Neural progenitor cell (in vitro differentiated cells): ENCODE measurements at regions not wholly inside any gene's neighbourhood (a gene's known extent, or its start where the extent isn't known, plus 50 kb on each side); places are given as distances from the start of the nearest gene placed in this dataset.

Experiments used
- CTCF ChIP-seq: fragments of 200-600 bp; sonication (generic); IDR thresholded peaks from 2 replicates; pipeline ENCODE4 v1.5.1; 2017; ENCODE audit warnings: antibody characterized with exemption, mild to moderate bottlenecking
- EZH2 ChIP-seq: fragments of 200-600 bp; sonication (generic); IDR thresholded peaks from 2 replicates; pipeline ENCODE4 v1.6.1; 2017; ENCODE audit warnings: antibody characterized with exemption, mild to moderate bottlenecking, moderate library complexity

- TF ChIP-seq EZH2, result no peak
- TF ChIP-seq CTCF, result no peak
These were observed 205.4 kb upstream of the CXorf51B start for GRCh38 chrX:146604196-146604595.
